GM12874 (cell line): ENCODE measurements at regions not wholly inside any gene's neighbourhood (a gene's known extent, or its start where the extent isn't known, plus 50 kb on each side); places are given as distances from the start of the nearest gene placed in this dataset.

Source experiments
- TF ChIP-seq, protein P1 (sequence below): IDR thresholded peaks from 2 replicates; pipeline ENCODE4 v1.5.1; 2011; ENCODE audit warnings: low read depth, mild to moderate bottlenecking, control low read depth, low read length, moderate library complexity; ENCODE audit not compliant: insufficient read depth

DNA sequence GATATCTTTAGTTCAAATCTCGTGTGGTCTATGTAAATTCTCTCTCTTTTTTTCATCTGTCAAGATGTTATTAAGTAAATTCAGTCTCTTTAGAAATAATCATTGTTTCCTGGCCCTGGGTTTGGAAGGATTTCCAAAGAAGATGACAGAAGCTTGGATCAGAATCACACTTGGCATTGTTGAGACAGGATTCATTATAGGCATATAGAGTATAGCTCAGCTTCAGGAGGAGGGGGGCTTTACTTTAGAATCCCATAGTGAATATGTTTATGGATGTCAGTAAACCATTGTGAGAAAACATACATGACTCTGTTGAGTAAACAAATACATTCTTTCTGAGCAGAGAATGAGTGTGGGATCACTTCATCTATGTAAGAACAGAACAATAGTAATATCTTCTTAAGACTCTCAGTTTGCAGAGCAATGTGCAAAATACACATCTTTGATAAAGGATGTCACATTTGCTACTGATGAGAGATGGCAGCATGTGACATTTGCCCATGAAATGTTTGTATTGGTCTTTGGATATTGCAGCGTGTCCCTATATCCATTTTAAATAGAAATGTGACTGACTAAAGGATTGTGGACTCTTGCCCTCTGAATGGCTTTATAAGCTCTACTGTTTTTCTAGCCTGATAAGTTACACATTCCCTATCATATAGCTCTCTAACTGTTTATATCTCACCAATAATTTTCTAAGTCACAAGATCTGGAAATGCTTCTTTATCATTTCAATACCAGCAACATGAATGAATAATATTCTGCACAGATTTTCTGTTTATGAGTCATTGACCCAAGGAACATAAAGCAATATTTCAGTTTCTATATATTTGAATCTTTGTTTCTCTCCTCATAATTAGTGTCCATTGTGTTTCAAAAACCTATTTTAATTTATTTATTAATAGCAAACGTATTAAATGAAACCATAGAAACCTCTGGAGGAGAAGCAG lies 95.6 kb upstream of the THRB start:
- TF ChIP-seq, protein P1, sequence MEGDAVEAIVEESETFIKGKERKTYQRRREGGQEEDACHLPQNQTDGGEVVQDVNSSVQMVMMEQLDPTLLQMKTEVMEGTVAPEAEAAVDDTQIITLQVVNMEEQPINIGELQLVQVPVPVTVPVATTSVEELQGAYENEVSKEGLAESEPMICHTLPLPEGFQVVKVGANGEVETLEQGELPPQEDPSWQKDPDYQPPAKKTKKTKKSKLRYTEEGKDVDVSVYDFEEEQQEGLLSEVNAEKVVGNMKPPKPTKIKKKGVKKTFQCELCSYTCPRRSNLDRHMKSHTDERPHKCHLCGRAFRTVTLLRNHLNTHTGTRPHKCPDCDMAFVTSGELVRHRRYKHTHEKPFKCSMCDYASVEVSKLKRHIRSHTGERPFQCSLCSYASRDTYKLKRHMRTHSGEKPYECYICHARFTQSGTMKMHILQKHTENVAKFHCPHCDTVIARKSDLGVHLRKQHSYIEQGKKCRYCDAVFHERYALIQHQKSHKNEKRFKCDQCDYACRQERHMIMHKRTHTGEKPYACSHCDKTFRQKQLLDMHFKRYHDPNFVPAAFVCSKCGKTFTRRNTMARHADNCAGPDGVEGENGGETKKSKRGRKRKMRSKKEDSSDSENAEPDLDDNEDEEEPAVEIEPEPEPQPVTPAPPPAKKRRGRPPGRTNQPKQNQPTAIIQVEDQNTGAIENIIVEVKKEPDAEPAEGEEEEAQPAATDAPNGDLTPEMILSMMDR: no peak

DNA sequence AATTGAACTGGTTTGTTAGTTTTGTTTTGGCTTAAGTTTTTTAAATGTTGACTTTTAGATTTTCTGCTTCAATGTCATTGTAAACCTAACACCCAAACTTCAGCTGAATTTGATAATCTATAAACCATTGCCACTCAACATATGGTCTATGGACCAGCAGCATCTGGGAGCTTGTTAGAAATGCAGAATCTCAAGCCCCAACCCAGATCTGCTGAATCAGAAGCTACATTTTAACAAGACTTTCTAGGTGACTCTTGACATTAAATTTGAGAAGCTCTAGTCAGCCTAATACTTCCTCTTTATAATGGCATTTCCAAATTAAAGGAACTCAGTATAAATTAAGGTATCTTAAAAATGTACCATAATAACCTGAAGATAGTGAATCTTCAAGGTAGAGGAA lies 96.5 kb upstream of the THRB start:
- TF ChIP-seq, protein P1: no peak

DNA sequence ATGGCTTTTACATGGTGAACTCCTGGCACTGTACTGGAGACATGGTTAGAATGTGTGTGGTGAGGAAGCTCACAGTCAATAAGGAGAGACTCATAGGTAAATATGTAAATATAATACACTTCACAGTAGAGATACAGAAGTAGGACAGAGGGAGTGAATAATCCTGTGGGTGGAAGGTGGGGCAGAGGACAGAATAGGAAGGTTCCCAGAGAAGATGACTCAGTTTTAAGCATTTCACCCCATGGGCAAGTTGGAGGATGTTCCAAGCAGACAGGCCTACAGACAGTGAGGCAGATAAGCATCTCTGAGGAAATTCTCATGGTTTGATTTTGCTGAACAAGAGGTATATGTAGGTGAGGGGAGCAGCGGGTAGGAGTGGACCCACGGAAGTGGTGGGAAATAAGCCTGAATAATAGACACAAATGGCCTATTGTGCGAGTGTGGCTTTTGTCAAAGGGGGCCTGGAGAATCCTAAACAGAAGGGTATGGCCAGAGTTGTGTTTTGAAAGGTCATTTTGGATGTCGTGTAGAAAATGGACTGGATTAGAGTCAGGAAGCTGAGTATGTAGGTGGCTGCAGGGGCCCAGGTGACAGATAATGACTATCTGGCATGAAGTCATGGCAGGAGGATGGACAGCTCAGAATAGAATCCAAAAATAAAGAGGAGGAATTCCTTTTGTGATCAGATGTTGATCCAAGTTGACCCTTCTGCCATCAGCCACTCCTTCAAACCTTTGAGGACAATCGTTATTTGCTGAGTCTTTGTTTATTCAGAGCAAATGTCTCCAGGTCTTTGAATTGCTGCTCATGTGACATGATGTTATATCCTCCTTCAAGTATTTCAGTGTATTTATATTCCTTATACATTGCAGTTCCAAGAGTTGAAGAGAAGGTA lies 97.3 kb upstream of the THRB start:
- TF ChIP-seq, protein P1: no peak

DNA sequence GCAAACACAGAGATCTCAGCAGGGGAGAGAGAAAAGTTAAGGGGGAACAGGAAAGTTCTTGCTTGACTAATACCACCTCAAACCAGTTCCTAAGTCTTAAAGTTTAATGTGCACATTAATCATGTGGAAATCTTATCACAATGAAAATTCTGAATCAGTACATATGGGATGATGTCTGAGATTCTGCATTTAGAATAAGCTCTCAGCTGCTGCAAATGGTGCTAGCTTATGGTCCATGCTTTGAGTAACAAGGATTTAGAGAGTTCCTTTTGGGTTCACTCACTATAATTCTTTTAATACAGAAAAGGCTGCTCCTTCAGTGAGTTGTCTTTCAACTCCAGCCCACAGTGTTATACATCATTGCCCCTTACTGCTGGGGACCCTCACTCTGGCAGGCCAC lies 99.5 kb upstream of the THRB start:
- TF ChIP-seq, protein P1: no peak

DNA sequence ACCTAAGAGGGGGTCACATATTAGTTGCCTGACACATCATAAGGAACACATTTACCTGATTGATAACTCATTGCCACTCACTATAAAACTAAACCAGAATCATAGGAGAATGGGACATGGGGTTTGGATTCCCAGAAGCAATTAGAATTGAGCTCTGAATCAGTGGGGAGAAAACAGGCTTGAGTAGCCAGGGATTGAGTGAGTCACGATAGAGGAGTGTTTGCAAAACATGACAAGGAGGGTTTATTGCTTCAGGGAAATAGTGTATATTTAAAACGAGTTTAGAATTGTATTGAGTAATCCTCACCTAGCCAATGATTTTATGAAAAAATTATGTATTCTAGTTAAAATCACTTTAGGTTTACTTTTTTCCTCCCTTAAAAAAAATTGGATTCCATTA lies 101.1 kb upstream of the THRB start:
- TF ChIP-seq, protein P1: no peak

DNA sequence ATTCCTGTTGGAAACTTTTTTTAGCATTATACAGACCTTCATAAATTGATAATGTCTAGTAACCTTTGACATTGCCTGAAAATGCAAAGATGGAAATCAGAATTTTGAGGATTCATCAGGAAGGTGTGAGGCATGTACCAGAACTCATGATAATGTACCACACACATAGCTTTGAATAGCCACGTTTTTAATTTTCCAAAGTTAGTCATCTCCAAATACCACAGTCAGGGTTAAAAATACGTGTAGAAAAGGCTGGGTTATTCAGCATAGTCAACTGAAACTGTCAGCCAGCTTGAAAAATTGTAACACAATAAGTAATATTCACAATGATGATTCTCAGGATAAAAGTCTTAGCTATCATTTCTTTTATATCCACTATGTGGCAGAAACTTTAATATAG lies 102.0 kb upstream of the THRB start:
- TF ChIP-seq, protein P1: no peak
